ENCODE measurements at regions not wholly inside any gene's neighbourhood (a gene's known extent, or its start where the extent isn't known, plus 50 kb on each side); places are given as distances from the start of the nearest gene placed in this dataset.

DNA sequence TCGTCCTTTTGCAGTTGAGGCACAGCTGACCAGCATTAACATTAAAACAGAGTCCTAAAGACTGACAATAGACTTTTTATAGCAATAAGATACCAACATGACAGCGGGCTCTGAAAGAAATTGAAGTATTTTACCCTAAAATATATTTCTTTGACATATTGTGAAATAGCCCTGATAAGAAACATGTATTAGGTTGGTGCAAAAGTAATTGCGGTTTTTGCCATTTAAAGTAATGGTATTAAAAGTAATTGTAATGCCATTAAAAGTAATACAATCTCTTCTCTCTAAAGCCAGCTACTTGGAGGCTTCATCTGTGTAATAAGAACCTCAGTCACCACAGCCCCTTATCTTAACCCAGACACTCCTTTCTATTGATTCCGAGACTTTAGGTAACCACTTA lies 394.6 kb downstream of the PREX1 start:
- DNase-seq: no peak

DNA sequence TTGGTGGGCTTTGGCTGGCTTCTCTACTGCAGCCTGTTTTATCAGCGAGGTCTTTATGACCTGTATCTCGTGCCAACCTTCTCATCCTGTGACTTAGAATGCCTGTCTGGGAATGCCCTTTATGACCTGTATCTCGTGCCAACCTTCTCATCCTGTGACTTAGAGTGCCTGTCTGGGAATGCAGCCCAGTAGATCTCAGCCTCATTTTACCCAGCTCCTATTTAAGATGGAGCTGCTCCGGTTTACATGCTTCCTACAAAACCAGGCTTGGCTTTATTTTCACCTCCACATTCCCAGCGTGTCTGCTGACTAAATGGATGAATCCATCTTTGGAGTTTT lies 395.3 kb downstream of the PREX1 start:
- no peak for DNase-seq

DNA sequence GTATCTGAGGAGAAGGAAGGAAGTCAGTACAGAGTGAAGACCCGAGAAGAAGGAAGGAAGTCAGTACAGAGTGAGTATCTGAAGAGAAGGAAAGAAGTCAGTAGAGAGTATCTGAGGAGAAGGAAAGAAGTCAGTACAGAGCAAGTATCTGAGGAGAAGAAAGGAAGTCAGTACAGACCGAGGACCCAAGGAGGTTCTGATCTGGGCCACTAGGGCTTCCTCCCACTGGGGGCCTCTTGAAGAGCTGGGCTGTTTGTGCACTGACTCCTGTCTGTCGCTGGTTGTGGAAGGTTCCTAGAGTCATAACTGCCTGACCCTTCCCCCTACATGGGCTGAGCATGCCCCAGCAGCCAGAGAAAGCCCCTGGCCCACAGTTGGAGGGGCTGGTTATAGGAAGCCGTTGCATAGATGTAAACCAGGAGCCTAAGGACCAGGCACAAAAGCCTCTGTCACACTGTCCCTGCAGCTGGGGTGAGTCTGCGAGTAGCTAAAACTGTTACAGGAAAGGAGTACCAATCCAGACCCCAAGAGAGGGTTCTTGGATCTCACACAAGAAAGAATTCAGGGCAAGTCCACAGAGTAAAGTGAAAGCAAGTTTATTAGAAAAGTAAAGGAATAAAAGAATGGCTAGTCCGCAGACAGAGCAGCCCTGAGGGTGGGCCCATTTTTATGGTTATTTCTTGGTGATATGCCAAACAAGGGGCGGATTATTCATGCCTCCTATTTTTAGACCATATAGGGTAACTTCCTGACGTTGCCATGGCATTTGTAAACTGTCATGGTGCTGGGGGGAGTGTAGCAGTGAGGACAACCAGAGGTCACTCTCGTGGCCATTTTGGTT lies 395.9 kb downstream of the PREX1 start:
- DNase-seq: no peak

DNA sequence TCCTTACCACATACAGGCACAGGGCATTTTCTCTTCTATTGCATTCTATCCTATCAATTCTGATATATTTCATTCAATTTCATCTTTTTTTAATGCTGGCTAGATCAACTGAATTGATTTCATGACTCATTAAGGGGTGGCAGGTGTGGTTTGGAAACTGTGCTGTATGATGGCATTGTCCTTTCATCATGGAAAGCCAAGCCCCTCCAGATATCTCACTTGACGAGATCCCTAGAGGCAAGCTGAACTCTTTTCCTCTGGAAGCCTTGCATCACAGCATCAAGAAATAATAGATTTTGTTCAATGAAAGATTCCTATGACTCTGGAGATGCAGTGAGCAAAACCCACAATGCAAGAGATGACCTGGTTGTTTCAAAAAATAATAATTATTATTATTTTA lies 401.2 kb downstream of the PREX1 start:
- DNase-seq: no peak

DNA sequence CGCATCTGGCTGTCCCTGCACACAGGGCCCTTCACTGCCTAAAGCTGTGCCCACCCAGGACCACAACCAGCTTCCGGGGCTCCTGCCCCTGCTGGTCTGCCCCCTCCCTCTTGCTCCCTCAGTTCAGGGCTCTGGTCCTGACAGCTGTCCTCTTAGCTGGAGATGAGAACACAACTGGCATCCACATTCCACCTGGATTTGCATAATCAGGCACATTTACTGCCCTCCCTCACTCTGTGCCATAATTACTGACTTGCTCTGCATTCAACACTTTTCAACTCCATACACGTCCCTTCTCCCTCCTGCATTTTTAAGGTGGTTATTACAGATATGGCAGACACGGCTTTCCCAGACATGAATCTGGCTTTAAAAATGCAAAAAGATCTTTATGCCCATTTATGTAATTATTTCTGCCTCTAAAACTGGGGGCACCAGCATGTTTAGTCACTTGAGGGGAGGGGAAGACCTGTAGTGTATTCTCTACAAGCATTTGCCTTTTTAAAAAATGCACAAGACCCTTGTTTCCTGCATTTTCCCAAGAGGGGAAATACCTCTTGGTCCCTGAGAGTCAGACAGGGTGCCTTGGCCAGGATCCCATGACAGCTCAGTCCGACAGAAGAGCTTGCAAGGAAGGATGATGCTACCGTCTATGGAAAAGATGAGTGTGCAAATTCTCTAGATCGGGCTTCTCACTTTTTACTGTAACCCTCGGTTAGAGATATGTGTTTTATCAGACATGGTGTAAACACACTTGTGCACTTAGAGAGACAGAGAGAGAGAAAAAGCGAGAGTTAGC lies 401.8 kb downstream of the PREX1 start:
- DNase-seq: no peak

DNA sequence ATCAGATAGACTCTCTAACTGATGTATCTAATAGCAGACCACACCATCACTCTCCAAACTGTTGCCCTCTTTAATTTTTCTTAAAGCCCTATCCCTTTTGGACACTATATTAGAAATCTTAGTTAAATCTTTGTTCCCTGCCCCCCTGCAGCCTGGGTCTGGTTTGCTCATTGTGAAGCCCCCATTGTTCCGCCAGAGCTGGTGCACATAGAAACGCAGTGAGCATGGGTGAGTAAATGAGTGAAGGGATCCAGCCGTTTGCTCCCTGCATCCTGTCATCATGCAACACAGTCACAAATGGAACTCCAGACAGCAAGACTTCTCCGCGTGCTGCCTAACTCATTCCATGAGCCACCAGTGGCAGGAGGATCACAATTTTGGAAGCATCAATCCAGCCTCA lies 402.5 kb downstream of the PREX1 start:
- DNase-seq: no peak

DNA sequence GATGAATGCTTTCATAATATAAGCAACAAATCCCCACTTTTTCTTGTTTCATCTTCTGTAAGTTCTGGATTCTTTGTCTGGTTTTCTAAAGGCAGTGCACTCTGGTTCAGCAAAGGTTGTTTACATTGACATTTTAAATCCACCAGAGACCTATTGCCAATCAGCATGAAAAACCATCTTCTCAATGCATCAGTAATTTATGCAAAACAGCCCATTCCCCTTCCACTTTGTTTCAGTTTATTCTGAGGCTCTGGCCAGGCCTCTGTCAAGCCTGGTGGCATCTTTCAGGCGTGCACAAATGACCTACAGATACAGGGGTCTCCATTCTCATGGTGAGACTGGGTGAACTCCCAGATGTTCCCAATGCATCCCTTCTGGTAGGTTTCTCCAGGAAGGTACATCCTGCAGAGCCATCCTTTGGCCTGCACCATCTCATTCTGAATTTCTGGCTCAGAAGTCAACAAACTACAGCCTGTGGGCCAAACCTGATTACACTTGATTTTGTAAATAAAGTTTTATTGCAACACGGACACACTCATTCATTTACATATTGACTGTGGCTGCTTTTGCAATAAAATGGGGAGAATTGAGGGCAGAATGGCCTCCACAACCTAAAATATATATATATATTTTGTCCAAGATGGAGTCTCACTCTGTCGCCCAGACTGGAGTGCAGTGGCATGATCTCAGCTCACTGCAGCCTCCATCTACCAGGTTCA lies 405.4 kb downstream of the PREX1 start:
- DNase-seq: no peak

DNA sequence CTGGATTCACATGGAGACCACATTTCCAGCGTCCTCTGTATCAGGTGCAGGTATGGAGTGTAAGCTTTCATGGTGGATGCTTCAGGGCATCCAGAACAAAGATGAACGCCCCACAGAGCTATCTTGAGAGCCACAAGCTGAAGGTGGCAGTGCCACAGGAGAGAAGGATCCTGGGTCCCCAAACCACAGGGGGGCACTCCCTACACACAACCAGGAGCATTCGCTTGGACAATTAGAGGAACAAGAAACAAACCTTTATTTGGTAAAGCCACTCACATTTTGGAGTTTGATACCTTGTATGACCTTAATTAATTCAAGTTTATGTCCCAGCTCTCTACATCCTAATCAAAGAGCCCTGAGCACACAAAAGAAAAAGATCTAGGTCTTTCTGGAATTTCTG lies 406.3 kb downstream of the PREX1 start:
- DNase-seq: no peak

DNA sequence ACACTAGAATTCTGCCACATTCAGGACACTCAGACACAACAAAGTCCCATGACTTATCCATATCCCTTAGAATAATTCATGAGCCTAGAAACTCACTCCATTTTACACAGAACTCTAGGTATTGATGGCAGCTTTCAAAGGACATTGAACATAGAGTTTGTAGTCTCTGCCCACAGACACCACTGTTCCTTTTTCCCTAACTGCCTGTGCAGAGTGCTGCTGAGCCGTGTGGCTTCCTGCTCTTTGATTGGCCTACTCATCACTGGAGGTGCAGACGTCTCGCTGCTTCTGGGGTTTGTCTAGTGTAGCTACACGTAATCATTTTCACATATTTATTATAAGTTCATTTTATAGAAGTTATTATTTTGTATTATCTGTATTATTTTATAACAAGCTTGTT lies 407.6 kb downstream of the PREX1 start:
- no peak for DNase-seq

DNA sequence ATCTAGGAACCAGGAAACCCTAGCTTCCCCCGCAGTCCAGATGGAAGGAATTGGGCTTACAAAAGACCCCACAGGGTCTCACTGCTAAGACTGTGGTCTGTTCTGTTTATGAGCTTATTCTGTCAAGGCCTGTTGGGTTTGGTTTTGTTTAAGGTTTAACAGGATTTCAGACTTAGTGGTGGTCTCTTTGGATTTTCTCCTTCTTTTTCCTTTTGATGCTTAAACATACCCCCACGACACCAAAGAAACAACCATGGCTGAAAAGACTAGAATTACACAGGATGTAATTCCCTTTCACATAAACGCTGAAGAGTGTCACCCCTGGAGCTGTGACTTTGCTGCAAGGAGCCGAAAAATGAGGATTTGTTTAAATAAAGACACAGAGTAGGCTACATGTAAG lies 408.6 kb downstream of the PREX1 start:
- DNase-seq: no peak

DNA sequence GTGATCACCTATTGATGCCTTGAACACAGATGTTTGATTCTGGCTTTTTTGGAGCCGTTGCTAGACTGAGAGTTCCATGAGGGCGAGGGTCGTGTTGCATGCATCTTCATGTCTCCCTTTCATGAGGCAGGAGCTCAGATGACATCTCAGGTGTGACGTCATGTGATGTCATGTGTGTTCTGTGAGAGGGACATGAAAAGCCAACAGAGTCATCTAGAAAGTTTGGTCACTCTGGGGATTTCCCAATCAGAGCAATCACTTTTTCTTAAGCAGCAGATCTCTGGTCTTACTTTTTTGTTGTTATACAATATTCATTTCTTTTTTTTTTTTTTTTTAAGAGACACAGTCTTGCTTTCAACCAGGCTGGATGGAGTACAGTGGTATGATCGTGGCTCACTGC lies 411.8 kb downstream of the PREX1 start:
- DNase-seq: no peak

DNA sequence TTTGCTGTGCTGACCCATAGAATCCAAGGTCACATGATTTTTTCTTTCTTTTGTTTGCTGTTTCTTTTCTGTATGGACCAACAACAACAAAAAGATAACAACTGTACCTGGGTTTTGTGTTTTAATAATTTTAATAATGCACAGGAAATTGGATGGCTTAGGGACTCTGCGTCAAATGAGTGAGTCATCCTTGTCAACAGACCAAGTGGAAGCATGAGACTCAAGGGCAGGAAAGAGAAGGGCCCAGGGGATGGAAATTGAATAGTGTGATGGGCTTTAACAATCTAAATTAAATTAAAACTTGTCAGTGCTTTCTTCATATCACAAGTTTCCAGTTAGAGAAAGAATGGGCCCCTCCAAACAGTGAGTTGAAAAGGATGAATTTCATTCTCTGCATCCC lies 413.0 kb downstream of the PREX1 start:
- DNase-seq: no peak

DNA sequence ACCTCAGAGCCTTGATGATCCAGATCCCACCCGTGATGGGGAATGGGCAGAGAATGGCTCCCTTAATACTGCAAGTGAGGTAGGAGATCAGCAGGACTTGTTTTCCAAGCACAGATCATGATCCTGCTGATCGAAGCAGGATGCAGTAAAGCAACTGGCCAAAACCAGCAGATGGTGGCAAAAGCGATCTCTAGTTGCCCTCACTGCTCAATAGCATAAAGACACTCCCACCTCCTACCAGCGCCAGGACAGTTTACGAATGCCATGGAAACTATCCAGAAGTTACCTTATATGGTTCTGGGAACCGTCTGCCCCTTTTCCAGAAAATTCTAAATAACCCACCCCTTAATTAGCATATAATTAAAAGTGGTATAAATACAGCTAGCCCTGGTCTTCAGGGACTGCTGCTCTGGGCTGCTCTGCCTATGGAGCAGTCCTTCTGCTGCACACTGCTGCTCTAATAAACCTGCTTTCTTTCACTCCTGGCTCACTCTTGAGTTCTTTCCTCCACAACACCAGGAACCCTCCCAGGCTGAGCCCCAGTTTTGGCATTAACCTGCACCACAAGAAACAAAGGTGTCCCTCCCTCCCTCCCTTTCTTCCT lies 415.8 kb downstream of the PREX1 start:
- DNase-seq: no peak

DNA sequence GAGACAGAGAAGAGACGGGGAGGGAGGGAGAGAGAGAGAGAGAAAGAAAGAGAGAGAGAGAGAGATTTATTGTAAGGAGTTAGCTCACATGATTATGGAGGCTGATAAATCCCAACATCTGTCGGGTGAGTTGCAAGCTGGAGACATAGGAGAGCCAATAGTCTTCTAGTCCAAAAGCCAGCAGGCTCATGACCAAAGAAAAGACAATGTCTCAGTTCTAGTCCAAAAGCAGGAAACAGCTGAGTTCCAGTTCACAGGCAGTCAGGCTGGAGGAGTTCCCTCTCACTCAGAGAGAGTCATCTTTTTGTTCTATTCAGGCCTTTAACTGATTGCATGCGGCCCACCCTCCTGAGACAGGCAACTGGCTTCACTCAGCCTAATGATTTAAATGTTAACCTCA lies 416.6 kb downstream of the PREX1 start:
- no peak for DNase-seq

DNA sequence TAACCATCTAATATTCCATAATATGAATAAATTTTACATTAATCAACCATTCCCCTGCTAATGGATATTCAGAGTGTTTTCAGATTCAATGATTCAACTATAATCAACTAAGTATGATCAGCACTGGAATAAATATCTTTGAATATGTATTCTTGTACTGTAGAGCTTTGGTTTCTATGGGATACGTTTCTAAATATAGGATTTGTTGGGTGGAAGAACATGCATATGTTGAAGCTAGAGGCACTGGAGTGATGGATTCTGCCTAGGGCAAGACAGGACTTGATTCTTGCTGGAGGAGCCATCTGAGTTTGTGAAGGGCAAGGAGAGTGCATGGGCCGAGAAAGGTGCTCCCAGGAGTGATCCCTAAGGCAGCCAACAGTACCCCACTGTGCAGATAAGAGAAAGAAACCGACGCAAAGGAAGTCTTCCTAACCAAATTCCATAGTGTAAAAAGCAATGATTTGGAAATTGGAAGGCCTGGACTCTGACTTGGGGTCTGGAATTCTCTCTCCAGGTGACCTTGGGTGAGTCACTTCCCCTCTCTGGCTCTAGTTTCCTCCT lies 418.7 kb downstream of the PREX1 start:
- DNase-seq: no peak

DNA sequence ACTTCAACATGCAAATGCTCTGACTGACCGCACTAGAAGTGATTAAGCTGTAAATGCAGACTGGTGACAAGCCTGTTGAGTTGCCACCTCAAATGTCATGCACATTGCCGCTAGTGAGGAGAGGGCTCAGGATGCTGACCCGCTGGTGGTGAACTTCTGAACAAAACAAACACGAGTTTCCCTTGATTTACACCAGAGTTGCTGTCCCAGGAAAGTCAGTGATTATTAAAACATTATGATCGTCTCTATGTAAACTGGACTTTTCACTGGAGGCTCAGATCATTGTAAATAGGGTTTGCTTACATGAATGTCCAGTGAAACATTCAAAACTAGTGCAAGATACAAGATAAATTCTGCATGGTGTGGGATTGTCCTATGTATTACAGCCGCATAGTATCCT lies 420.1 kb downstream of the PREX1 start:
- no peak for DNase-seq

DNA sequence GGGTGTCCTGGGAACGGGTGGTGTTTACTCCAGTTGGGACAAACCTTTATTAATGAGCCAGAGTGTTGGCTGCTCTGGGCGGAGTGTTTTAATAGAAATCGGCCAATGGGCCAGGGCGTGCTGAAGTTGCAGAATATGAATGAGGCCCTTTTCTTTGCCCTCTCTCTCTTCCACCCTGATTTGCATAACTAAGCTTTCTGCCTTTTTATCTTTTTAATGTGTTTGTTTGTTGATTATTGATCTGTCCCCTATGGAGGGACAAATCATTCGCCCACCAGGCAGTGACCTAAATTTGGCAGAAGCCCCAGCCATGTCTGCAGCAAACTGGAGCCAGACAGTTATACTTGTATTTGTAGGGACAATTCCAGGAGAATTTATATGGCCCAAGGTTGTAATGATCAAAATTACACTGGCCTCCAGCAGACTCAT lies 420.9 kb downstream of the PREX1 start:
- no peak for DNase-seq

DNA sequence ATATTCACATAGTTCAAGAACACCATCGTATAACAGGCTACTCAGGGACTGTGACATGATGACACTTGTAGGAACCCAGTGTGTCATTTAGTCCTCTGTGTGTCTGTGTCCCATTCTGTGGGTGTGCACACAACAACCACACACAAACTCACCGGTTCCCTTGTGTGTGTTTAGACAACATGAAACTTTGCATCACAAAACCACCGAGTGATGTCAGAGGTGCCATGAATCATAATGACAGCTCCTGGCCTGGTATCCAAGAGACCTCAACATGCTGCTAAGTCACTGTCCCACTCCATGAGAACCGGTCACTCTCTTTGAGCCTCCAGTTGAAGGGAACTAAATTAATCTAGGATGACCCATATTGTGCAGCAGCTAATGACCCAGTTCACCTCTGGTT lies 421.3 kb downstream of the PREX1 start:
- DNase-seq: no peak

DNA sequence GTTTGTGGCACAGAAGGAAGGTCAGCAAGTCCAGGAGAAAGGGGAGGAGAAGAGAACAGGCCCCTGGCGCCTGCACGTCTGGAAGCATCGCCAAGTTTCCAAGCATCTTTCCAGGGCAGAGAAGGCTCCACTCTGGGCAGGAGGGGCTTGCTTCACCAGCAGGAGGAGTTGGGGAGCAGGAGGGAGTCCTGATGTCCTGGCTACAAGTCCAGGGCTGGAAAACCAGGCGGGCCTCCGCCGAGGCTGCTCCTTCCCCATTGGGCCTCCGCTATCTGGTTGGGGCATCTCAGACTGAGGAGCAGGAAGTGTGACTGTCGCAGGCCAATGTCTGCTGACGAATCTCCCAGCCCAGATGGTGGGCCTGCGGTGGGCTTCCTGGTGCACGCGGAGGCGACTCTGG lies 421.9 kb downstream of the PREX1 start:
- DNase-seq: no peak

DNA sequence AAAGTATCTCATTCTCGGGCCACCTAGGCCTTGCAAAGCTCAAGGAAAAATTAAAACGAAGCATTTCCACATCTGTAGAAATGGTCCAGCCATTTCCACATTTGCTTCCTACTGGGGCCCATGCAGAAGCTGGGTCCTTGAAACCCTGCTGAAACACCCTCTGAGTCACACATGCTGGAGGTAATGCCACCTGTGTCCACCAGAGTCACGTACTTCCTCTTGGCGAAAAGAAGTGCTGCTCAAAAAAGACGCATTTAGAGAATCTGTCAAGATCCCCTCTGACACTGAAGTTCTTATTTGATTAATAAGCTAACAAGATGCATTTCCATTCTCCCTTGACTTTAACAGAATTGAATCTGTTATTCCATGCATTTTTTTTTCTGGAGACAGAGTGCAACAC lies 423.2 kb downstream of the PREX1 start:
- DNase-seq: no peak

DNA sequence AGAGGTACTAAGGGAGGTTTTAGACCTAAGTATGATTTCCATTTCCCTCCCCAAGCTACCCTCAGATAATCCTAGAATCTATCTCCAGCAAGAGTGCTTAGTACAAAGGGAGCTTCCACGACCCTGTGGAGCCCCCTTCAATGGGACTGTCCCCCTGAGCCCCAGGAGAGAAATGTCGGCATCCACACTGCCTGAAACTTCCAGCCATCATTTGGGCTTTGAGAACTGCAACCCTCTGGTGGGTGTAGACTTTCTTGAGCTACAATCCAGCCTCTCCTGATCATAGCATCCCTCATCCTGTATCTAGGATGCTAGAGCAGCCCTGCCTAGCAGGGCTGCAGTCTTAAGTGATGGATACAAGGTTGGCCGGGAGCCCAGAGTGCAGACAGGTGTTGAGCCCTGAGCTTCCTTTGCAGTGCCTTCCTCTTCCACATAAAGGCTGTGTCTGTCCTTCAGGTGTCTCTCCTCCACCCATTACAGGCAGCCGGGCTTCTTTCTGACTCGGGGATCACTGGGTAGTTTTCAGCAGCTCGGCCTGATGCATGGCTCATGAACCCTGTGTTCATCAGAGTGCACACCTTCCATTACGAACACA lies 424.5 kb downstream of the PREX1 start:
- no peak for DNase-seq

DNA sequence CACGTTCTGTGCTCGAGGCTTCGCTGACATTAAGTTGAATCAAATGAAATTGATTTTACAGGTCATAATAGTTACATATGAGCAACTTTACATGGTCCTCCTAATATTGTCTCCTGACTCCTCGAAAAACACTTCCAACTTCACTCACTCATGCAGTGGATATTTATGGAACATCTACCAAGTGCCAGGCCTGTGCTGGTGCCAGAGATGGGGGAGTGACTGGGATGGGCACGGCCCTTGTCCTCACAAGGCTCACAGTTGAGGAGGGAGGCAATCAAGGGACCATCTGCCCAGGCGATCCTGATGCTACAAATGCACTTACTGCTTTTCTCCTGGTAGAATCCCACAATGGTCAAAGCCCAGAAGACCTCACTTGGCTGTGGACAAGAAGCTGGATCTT lies 426.4 kb downstream of the PREX1 start:
- no peak for DNase-seq

DNA sequence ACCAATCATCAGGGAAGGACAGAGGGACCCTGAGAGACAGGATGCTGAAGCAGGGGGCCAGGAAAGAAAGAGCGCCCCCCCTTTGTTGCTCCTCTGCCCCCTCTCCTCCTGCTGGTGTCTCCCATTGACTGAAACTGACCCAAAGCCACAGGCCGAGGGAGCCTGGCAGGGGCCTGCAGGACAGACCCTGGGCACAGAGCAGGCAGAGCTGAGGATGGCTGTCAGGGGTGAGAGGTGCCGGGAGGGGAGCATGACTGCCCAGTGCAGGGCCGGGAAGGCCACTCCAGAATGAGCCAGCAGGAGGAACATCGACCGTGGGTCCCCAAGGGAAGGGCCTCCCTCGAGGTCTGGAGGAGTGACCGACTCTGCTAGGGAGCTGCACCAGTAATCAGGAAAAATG lies 427.8 kb downstream of the PREX1 start:
- DNase-seq: no peak
